ENCODE measurements at regions not wholly inside any gene's neighbourhood (a gene's known extent, or its start where the extent isn't known, plus 50 kb on each side); places are given as distances from the start of the nearest gene placed in this dataset.
"Not testable (repeated sequence)": the region's sequence is repeated elsewhere in the genome, so short reads cannot be mapped to it uniquely, and the experiment has no call there.

- no peak for DNase-seq
Observed at GRCh38 chr2:180597179-180597578, 383.2 kb upstream of the UBE2E3 start.

DNA sequence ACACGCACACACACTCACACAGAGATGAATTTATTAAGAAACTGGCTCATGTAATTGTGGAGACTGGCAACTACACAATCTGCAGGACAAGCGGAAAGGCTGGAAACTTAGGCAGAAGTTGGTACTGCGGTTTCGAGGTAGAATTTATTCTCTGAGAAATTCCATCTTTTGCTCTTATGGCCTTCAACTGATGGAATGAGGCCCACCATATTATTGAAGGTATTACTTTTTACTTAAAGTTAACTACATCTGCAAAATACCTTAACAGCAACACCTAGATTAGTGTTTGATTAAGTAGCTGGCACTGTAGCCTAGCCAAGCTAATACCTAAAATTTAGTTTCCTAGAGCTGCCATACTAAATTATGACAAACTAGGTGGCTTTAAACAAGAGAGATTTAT, 384.0 kb upstream of the UBE2E3 start:
- no peak for DNase-seq

- no peak for DNase-seq
Observed at GRCh38 chr2:180591947-180592346, 388.5 kb upstream of the UBE2E3 start.

- not testable (repeated sequence) for DNase-seq
Observed at GRCh38 chr2:180591093-180591781, 389.2 kb upstream of the UBE2E3 start.

GRCh38 chr2:180583441-180584140, 396.8 kb upstream of the UBE2E3 start:
- no peak for DNase-seq

- DNase-seq, result no peak
Observed at GRCh38 chr2:180579388-180579787, 401.0 kb upstream of the UBE2E3 start.

DNA sequence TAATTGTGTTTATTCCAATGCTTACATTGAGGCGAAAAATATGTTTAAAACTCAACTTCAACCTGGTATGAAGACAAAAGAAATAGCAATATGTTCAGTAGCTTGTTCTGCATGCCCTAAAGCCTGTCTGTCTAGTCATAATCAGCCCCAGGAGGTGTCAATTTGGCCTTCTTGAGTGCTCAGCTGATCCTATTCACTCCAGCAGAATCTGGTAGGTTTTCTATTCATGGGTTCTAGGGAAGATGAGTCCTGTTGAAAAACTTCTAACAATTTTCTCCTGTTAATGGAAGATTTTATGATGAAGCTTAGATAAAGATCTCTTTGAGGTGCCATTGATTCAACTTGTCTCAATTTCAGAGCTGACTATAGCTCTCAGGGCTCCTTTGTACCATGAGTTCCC, 402.0 kb upstream of the UBE2E3 start:
- no peak for DNase-seq

DNA sequence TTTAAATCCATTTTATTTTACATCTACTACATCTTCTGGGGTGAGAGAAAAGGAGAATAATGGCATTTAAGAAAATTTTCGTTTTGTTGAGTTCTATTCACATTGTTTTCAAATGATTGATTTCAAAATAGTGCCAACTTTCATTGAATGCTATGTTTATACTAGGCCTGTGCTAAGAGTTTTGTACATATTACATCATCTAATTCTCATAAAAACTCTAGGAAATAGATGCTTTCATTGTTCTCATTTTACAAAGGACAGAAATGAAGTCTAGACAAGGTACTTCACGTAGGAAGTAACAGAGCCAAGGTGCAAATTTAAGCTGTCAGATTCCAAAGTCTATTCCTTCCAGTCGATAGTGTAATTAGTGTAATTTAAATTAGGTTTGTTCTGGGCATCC, 402.8 kb upstream of the UBE2E3 start:
- DNase-seq, result peak; percentile 10

GRCh38 chr2:180573951-180574350, 406.5 kb upstream of the UBE2E3 start:
- DNase-seq, result no peak

DNA sequence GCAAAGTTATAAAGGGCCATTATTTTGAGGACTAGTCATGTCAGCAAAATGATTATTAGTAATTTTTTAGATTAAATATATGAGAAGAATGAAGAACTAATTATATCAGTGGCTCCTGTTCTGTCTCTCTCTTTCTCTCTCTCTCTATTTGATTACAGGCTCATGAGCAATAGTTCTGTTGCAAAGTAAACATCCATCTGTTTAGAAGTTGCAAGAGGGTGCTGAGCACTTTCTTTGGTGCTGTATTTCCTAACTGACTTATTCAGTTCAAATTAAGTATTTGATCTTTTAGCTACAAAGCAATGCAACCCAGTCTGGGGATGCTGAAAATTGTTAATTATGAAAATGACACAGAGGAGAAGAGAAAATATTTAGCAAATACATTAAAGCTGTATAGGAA, 408.1 kb upstream of the UBE2E3 start:
- DNase-seq, result no peak

- DNase-seq, result peak; percentile 29
Observed at GRCh38 chr2:180571559-180571958, 408.8 kb upstream of the UBE2E3 start.

DNA sequence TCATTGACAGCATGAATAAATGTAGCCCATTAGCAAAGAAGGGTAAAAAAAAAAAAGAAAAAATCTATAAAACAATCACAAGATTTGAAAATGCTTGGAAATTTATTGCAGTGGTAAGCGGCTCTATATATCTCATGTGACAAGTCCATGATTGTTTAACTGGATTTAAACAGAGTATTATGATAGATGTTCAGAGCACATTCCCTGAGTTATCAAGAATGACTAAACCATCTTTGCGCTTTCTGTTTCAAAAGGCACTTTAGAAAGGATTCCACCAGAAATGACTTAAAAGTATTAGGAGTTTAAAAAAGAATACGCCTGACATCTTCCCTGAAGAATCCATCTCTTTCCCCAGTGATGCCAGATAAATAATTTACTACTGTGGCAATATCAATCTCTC, 409.5 kb upstream of the UBE2E3 start:
- DNase-seq, result no peak

DNA sequence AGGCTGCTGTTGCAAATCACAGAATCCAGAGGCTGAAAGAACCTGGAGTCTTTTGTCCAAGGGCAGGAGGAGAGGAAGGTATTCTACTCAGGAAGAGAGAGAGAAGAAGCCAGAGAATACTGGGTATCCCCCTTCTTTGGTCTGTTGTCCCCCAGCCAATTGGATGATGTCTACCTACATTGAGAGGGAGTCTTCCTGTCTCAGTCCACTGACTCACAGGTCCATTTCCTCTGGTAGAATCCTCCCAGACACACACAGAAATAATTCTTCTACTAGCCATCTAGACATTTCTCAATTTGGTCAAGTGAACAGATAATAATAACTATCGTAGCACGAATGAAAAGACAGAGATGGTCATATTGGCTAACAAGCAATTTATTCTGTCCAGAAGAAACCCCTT, 416.4 kb upstream of the UBE2E3 start:
- no peak for DNase-seq

GRCh38 chr2:180562378-180562777, 418.0 kb upstream of the UBE2E3 start:
- no peak for DNase-seq

DNA sequence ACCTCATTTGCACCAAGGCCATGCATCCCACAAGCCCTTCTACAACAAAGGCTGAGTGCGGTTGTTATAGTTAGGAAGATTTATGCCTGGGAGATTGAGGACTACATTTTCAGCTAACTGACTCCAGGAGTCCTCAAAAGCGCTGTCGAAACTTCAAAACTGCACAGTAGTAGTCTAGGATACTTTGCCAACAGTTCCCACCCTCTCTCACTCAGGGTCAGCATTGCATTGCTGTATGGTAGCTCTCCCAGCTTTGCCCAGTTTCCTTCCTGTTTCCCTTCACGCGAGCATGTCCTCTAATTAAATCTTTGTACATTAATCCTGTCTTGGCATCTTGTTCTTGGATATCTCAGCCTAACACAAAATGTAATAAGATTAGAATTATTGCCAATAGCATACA, 420.6 kb upstream of the UBE2E3 start:
- DNase-seq, result no peak

DNA sequence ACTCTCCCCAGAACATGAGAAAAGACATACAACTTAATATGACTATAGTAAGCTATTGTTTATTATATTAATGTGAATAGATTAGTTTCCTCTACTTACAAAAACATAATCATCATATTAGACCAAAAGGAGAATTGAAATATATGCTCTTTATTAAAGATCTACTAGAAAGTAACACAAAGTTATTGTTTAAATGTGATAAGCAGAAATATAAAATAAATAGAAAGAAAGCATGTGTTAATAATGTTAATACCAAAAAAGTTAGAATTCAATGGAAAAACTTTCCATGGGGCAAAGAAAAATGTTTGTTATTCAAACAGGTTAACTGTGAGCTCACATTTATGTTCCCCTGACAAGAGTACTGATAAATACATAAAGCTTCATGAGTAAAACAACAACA, 421.4 kb upstream of the UBE2E3 start:
- no peak for DNase-seq

GRCh38 chr2:180555391-180555965, 424.9 kb upstream of the UBE2E3 start:
- no peak for DNase-seq

GRCh38 chr2:180554330-180554729, 426.1 kb upstream of the UBE2E3 start:
- no peak for DNase-seq

DNA sequence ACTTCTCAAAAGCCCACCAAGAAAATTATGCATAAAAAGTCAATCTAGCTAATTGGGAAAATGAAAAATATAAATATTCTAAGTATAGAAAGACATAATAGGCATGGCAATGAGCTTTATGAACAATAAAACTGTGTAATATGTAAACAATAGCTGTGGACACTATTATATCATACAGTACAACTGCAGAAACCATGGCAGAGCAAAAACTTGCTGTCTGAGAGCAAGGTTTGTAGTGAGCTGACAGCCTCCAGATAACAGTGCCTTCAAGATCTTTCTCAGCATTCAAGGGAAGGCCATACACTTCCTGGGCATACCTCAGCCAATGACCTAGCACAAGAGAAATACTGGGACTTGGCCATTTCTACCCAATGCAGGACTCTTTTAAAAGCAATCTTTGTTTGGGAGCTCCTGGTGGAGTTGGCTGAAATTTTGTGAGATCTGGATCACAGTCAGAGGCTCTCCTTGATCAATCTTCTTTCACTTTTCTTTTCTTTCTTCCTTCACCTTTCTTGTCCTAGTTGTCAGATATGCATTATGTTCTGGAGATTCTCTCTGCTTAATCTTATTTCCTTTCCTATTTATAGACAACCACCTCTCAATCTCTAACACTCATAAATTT, 427.2 kb upstream of the UBE2E3 start:
- DNase-seq, result no peak

DNA sequence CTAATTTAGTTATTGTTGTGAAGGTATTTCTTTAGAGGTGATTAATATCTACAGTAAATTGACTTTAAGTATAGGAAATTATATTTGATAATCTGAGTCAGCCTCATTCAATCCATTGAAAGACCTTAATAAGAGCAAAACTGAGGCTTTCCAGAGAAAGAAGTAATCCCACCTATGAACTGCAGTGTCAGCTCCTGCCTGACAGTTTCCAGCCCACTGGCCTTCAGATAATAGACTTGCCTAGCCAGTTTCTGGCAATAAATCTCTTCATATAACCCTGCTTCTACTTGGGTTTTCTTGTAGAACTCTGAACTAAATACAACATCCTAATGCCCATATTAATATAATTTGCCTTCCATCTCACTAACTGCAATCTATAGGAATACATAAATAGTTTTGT, 437.9 kb upstream of the UBE2E3 start:
- no peak for DNase-seq

DNA sequence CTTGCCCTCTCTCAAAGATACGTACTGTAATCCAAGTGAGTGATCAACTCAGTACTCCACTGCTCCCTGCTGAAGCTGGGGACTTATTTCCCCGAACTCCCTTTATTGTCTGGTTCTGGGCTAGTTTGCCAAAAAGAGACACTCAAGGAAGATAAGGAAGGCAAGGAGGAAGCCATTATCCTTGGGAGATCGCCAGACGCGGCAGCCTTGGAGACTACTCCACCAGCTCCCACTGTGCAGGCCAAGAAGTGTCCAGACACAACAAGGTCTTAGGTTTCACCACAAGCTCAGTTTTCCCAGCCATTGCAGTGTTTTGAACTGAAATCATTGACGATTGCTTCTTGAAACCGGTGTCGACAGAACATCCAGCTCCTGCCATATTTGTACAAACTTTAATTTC, 439.6 kb upstream of the UBE2E3 start:
- no peak for DNase-seq

- no peak for DNase-seq
Observed at GRCh38 chr2:180539541-180539940, 440.9 kb upstream of the UBE2E3 start.

DNA sequence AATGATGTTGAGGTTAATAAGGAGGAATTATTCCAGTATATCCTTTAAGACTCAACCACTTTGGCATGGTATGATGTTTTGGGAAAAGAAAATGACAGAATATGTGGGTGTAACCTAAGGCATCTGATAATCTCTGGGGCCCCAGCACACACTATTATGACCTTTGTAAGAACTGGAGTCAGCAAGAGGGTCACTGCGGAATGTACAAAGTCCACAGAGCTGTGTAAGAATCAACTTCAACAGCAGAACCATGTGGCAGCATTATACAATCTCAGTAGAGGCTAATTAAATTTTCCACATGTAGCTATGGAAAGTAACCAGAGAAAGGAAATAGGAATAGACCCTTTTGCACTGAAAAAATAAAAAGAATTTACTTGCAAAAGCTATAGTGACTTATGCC, 445.1 kb upstream of the UBE2E3 start:
- DNase-seq, result no peak
